SK-N-SH (cell line): ENCODE measurements at regions not wholly inside any gene's neighbourhood (a gene's known extent, or its start where the extent isn't known, plus 50 kb on each side); places are given as distances from the start of the nearest gene placed in this dataset.

ENCODE experiments used
- CTCF ChIP-seq: fragments of 200-600 bp; sonication (generic); IDR thresholded peaks from 2 replicates; pipeline ENCODE4 v1.6.1; 2017; ENCODE audit warnings: antibody characterized with exemption, mild to moderate bottlenecking, moderate library complexity
- EP300 ChIP-seq, 2 experiments: IDR thresholded peaks; 2 replicates each; pipeline versions ENCODE4 v1.4.0 to v1.6.1; 2012; ENCODE audit warnings: borderline replicate concordance in 1 of 2, low read depth in 1 of 2, low read length in 1 of 2
- FOXM1 ChIP-seq: IDR thresholded peaks from 2 replicates; pipeline ENCODE4 v1.4.0; 2012; ENCODE audit warnings: low read depth, mild to moderate bottlenecking
- GABPA ChIP-seq: IDR thresholded peaks from 2 replicates; pipeline ENCODE4 v1.4.0; 2012; ENCODE audit warnings: low read depth, mild to moderate bottlenecking
- JUND ChIP-seq: IDR thresholded peaks from 2 replicates; pipeline ENCODE4 v1.4.0; 2012
- MAX ChIP-seq: IDR thresholded peaks from 2 replicates; pipeline ENCODE4 v1.4.0; 2012; ENCODE audit warnings: low read depth
- PBX3 ChIP-seq: IDR thresholded peaks from 2 replicates; pipeline ENCODE4; 2012
- POLR2AphosphoS5 ChIP-seq: IDR thresholded peaks from 2 replicates; pipeline ENCODE4 v1.6.1; 2012; ENCODE audit warnings: low read depth, low read length
- RCOR1 ChIP-seq: fragments of 150-350 bp; IDR thresholded peaks from 2 replicates; pipeline ENCODE4 v1.6.1; 2017; ENCODE audit warnings: antibody characterized with exemption, low read length
- SMC3 ChIP-seq: IDR thresholded peaks from 2 replicates; pipeline ENCODE4 v1.6.1; 2012; ENCODE audit warnings: low read depth, low read length, improper control_type of control experiment
- TAF1 ChIP-seq: IDR thresholded peaks from 2 replicates; pipeline ENCODE4 v1.6.1; 2012; ENCODE audit warnings: low read depth, mild to moderate bottlenecking, low read length, moderate library complexity, borderline replicate concordance
- TCF12 ChIP-seq: IDR thresholded peaks from 2 replicates; pipeline ENCODE4 v1.4.0; 2012

GRCh38 chr22:48348855-48349254 lies 1478.8 kb downstream of the BRD1 start:
- TF ChIP-seq CTCF (no peak), MAX (no peak), TAF1 (no peak), FOXM1 (no peak), PBX3 (no peak), EP300 (IDR thresholded peaks at IDR 0.05; ENCODE audit: borderline replicate concordance in 1 of 2, low read depth in 1 of 2, low read length in 1 of 2) (no peak), POLR2AphosphoS5 (no peak), RCOR1 (no peak), SMC3 (no peak), JUND (no peak), GABPA (no peak), TCF12 (no peak)
